ENCODE measurements at regions not wholly inside any gene's neighbourhood (a gene's known extent, or its start where the extent isn't known, plus 50 kb on each side); places are given as distances from the start of the nearest gene placed in this dataset.

DNA sequence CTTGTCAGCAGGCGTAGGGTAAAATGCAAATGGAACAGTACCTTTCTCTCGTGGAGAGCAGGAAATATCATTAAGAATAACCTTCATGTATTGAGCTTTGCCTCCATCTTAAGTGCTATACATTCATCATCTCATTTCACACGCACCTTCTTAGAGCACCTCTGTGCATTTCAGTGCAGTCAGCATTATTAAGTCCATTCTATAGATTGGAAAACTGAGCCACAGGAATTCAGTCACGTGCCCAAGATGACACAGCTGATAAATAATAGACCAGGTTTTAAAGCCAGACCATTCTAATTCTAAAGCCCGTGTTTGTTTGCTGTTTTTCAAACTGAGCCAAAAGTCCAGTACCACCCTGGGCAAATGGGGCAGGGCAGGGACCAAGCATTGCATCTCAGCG is 109.2 kb upstream of the WWC1 start:
- intact Hi-C loops (cut with DNase I; ENCODE audit: low total_unique reads) = no loop called here
- Histone ChIP-seq H3K9me3 (no peaks in the 10 kb centered on the region), H3K36me3 (no peaks in the 10 kb centered on the region), H3K4me3 (no peak overlapping the region), H3K27me3 (no peaks in the 10 kb centered on the region), H3K27ac (no peak overlapping the region), H3K4me1 (peaks cover 0 to 9% (median 0%) of the 10 kb centered on the region in 4 donors)
- WGBS, 2 donors (ENCODE audit: low coverage in 1 of 2) = 76 to 82% methylated on average over 5 to 6 of the region's 6 CpGs
- TF ChIP-seq POLR2AphosphoS5 (IDR thresholded peaks at IDR 0.05) (no peak), EP300 (IDR thresholded peaks at IDR 0.05; ENCODE audit: low read depth) (no peak), POLR2A (IDR thresholded peaks at IDR 0.05) (no peak)
- TF ChIP-seq, protein P1, sequence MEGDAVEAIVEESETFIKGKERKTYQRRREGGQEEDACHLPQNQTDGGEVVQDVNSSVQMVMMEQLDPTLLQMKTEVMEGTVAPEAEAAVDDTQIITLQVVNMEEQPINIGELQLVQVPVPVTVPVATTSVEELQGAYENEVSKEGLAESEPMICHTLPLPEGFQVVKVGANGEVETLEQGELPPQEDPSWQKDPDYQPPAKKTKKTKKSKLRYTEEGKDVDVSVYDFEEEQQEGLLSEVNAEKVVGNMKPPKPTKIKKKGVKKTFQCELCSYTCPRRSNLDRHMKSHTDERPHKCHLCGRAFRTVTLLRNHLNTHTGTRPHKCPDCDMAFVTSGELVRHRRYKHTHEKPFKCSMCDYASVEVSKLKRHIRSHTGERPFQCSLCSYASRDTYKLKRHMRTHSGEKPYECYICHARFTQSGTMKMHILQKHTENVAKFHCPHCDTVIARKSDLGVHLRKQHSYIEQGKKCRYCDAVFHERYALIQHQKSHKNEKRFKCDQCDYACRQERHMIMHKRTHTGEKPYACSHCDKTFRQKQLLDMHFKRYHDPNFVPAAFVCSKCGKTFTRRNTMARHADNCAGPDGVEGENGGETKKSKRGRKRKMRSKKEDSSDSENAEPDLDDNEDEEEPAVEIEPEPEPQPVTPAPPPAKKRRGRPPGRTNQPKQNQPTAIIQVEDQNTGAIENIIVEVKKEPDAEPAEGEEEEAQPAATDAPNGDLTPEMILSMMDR (IDR thresholded peaks at IDR 0.05) = no peak
- no peak for DNase-seq
- in situ Hi-C loops (cut with MboI; ENCODE audit: low pct_ligation_motif_present in 1 of 4, low pct_unique_long_range_greater_than_20kb in 1 of 4, low sequenced_read_pairs in 3 of 4) = no loop called here

DNA sequence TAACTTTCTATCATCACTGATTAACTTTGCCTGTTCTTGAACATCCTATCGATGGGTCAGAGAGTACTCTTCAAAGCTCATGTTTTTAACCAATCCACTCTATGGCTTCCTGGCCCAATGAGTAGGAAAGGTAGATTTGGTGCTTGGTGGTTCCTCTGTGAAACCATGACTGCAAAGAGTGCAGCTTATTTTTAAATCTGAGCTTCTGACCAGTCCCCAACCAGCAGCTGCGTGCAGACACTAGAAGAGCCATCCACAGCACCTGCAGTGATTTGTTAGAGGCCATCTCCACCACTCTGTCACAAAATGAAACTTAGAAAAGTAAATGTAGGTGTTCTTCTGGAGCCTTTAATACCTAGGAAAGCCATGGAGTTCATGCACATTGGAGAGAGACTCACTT is 107.3 kb upstream of the WWC1 start:
- Histone ChIP-seq H3K27ac (no peak overlapping the region), H3K27me3 (no peaks in the 10 kb centered on the region), H3K4me1 (no peaks in the 10 kb centered on the region), H3K9me3 (no peaks in the 10 kb centered on the region), H3K4me3 (no peak overlapping the region), H3K36me3 (no peaks in the 10 kb centered on the region)
- in situ Hi-C loops (cut with MboI; ENCODE audit: low pct_ligation_motif_present in 1 of 4, low pct_unique_long_range_greater_than_20kb in 1 of 4, low sequenced_read_pairs in 3 of 4) = no loop called here
- WGBS, 2 donors (ENCODE audit: low coverage in 1 of 2) = 93 to 100% methylated on average over 1 to 2 of the region's 2 CpGs
- intact Hi-C loops (cut with DNase I; ENCODE audit: low total_unique reads) = no loop called here
- no peak for DNase-seq
- no peak for TF ChIP-seq POLR2AphosphoS5 (IDR thresholded peaks at IDR 0.05)
- TF ChIP-seq, protein P1 (IDR thresholded peaks at IDR 0.05) = no peak
- no peak for TF ChIP-seq EP300 (IDR thresholded peaks at IDR 0.05; ENCODE audit: low read depth)
- no peak for TF ChIP-seq POLR2A (IDR thresholded peaks at IDR 0.05)

DNA sequence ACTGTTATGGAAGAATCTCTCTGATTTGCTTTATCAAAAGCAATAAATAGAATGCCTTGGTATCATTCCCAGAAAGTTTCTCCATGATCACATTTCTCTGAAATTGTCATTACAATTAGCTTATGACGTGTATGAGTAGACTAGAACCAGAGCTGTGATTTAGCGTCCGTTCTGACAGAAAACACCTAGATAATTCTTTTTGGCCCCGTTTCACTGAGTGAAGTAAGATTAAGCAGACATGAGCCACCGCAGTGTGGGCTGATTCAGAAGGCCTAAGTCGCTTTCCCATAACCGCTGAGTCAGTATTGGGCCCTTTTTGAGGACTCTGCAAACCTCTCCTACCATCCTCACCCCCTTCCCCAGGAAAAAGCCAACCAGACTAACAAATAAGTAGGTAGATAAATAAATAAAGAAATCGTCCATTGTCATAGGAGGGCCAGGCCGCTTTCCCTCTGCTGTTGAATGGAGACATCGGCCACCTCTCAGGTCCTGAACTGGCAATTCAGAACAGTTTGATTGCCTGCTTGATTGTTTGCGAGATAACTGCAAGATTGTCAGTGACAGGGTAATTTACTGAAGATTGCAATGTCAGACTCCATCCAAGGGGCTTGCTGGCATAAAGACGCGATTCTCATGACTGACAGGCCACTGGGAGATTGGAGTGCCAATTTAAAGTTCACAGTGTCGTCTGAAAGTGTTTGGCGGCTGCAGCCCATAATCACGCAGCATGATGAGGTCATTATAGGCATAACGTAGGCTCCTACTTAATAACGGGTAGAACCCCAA is 105.0 kb upstream of the WWC1 start:
- in situ Hi-C loops (cut with MboI; ENCODE audit: low pct_ligation_motif_present in 1 of 4, low pct_unique_long_range_greater_than_20kb in 1 of 4, low sequenced_read_pairs in 3 of 4) (no loop called here), intact Hi-C loops (cut with DNase I; ENCODE audit: low total_unique reads) (no loop called here)
- Histone ChIP-seq H3K27me3 (no peaks in the 10 kb centered on the region), H3K9me3 (no peaks in the 10 kb centered on the region), H3K4me1 (no peaks in the 10 kb centered on the region), H3K27ac (no peak overlapping the region), H3K36me3 (no peaks in the 10 kb centered on the region), H3K4me3 (no peak overlapping the region)
- 88 to 91% methylated on average over 14 to 18 of the region's 18 CpGs for WGBS, 2 donors (ENCODE audit: low coverage in 1 of 2)
- TF ChIP-seq EP300 (IDR thresholded peaks at IDR 0.05; ENCODE audit: low read depth) (no peak), POLR2AphosphoS5 (IDR thresholded peaks at IDR 0.05) (no peak), POLR2A (IDR thresholded peaks at IDR 0.05) (no peak)
- TF ChIP-seq, protein P1 (IDR thresholded peaks at IDR 0.05) = no peak
- DNase-seq = no peak

DNA sequence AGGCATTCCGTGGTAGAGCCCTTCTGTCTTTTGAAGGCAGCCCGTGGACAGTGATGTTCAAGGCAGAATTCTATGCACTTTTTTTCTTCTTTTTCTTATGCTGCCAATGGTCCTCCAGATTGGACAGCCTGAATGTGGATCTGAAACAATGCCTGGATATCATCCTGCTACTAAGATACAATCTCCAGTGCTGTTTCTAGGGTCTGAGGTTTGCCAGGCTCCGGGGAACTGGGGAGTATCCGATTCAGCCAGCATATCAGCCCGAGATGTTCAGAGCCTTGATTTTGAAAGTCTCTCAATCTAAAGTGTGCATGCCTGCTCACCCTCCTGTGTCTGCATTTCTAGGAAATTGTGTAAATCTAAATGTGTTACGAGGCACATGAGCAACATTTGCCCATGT is 103.8 kb upstream of the WWC1 start:
- intact Hi-C loops (cut with DNase I; ENCODE audit: low total_unique reads) (no loop called here), in situ Hi-C loops (cut with MboI; ENCODE audit: low pct_ligation_motif_present in 1 of 4, low pct_unique_long_range_greater_than_20kb in 1 of 4, low sequenced_read_pairs in 3 of 4) (no loop called here)
- no peaks in the 10 kb centered on the region for H3K4me1 ChIP-seq
- H3K27ac ChIP-seq = no peak overlapping the region
- DNase-seq = no peak
- H3K9me3 ChIP-seq = no peaks in the 10 kb centered on the region
- no peak overlapping the region for H3K4me3 ChIP-seq
- TF ChIP-seq, protein P1 (IDR thresholded peaks at IDR 0.05) = no peak
- TF ChIP-seq POLR2A (IDR thresholded peaks at IDR 0.05) (no peak), POLR2AphosphoS5 (IDR thresholded peaks at IDR 0.05) (no peak), EP300 (IDR thresholded peaks at IDR 0.05; ENCODE audit: low read depth) (no peak)
- no peaks in the 10 kb centered on the region for H3K27me3 ChIP-seq
- H3K36me3 ChIP-seq = no peaks in the 10 kb centered on the region
- WGBS, 2 donors (ENCODE audit: low coverage in 1 of 2) = 76 to 77% methylated on average over 5 to 6 of the region's 6 CpGs

All from transverse colon (tissue), 4 donors.